Nucleus accumbens (tissue), 56 donors: ENCODE measurements at regions not wholly inside any gene's neighbourhood (a gene's known extent, or its start where the extent isn't known, plus 50 kb on each side); places are given as distances from the start of the nearest gene placed in this dataset.
A peak's percentile ranks its signal among the peaks of the same experiment; 100 is the strongest.

Source experiments
- DNase-seq, 56 donors: peaks; one replicate each; lab custom pipeline; 2025; lab: John Stamatoyannopoulos, UW

DNA sequence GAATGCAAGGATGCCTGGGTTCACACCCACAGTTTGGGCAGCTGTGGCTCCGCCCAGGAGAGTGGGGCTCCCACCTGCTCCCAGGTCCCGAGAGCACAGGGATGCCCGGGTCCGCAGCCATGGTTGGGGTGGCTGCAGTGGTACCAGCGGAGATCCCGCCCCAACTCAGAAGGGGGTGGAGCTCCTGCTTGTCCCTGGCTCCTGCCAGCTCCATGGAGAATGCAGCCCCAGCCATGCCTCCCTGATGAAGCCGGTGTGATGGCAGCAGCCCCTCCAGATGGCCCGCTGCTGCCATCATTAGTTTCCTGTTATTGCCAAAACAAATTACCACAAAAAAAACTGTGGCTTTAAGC, 113.1 kb upstream of the RUNX3 start:
- DNase-seq: no peak

DNA sequence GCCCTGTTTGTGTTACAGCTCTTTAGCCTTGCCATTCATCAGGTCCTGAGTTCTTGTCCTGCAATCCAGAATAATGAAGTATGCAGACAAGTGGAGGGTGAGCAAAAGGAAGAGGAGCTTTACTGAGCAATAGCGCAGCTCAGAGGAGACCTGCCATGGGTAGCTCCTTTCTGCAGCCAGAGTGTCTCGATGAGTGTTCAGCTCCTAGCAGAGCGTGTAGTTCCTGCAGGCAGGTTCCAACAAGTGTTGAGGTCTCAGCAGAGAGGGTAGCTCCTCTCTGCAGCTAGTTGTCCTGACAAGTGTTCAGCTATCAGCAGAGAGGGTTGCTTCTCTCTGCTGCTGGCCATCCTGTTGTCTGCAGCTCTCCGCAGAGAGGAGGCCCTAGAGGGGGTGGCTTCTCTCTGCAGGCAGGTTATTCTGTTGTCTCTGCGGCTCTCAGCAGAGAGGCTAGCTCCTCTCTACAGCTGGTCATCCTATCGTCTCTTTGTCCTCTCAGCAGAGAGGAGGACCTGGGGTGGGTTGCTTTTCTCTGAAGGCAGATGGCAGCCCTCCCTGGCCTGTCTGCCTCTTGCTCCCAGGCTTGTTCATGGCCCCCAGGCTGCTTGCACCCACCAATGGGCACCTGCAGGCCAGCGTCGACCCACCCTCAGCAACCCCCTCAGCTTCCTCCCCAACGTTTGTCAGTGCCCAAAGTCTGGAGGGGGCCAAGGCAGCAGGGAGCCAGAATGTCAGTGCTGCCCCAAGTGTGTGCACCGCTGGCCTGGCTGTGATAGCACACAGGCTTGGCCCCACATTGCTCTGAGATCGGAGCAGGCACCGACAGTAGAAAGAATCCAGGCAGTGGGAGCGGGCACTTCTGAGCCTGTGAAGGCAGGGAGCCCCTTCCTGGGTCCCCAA, 112.5 kb upstream of the RUNX3 start:
- no peak for DNase-seq

DNA sequence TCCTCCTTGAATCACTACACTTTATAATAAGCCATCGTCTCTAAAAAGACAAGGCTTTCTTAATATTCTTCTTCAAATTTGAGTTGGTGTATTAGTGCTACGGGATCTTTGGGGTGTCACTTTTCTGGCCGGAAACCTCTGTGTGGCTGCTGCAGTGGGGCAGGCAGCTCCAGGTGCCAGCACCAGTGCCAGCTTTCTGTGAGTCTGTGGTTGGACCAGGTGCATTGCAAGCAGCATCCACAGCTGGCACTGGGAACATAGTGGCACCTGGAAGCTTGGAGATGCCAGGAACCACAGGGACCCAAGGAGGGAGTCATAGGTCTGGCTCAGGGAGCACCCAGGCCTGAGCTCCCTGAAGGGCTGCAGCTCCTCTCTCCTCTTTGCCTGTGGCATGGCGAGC, 111.8 kb upstream of the RUNX3 start:
- DNase-seq: no peak

DNA sequence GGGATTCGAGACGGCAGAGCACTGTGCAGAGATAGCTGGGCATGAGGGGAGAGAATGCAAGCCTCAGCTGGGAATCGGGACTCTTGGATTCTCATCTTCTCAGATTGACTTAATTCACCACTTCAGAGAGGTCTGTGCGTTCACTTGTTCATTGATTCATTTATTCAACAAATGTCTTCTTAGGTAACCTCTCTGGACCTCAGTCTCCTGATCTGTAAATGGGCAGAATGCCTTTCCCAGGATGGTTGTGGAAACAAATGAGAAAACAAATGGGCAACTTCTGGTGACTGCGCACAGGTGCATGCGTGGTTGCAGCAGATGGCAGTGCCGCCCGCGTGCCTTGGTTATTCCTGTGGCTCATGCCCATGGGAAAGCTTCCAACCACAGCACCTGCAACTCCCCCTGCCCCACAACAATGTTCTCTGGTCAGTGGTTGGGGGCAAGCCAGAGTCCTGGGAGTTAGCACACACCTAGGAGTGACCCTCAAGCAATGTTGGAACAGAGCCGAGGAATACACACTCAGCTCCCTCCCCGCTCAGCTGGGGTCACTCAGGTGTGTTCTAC, 110.1 kb upstream of the RUNX3 start:
- DNase-seq: no peak

DNA sequence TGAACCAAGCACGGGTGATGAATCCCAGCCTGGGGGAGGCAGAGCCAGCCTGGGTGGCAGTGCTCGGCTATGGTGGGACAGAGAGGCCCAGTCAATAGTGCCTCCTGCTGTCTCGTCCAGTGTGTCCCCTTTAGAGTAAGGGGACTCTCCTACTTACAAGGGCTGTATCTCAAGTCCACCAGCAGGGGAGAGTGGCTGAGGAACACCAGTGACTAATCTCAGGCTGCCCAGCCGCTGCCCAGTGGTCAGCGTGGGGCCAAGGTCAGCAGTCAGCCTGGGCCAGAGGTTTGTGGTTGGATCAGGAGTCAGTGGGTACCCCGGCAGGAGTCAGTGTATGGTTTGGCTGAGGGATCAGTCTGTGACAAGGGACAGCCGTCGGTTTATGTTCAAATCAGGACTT, 109.2 kb upstream of the RUNX3 start:
- no peak for DNase-seq

DNA sequence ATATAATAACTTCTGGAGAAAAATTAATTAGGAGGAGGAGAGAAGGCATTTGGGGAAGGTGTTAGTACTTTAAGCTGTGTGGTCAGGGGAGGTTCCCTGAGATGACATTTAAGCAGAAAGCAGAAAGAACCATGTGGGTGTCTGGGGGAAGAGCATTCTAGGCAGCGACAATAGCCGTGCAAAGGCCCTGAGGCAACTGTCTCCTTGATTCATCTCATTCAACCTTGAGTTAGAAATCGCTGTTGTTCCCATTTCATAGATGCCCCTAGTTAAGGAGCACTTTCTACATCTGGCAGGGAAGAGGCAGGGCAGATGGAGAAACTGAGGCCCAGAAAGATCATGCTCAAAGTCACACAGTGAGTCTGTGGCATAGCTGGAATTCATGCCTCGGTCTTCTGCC, 108.6 kb upstream of the RUNX3 start:
- no peak for DNase-seq

DNA sequence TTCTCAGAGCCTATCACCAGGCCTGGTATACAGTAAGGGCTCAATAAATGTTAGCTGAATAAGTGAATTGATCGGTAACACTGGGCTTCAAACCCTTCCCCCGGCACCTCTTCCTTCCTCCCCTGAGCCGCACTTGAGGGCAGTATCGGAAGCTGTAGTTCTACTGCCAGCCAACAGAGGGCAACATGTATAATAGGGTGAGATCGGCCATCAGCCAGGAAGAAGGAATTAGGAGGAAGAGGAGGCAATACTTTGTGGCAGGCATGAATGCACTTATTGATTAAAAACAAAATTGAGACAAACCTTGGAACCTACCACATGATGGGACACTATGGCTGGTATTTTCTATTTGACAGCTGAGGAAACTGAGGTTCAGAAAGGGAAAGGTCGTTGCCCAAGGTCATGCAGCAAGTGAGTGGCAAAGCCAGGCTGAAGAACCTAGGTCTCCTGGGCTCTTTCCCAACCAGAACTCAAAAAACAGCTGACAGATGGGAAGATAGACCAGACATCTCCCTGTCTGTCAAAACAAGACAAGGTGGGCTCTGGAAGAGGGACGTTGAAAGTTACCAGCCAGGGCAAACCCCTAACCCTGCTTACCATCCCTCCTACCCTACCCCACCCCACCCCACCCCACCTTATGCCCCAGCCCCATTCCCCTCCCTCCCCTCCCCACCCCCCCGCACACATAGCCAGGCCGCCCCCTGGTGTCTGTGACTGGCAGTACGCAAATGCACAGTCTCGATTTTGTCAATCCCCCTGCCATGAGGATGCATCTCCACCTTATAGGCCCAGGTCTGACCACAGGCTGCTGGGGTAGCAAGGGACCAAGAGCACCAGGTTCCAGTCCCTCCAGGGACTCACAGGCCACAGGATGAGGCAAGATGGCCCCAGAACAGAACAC, 107.3 kb upstream of the RUNX3 start:
- no peak for DNase-seq

DNA sequence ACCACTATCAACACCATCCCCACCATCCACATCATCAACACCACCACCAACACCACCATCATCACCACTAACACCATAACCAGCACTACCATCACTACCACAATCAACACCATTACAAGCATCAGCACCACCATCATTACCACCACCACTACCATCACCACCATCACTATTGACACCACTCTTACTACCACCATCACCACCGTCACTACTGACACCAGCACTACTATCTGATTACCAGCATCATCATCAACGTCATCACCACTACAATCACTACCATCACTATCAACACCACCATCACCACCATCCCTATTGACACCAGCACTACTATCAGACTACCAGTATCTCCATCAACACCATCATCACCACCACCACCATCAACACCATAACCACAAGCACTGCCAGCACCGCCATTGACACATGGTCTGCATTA, 106.1 kb upstream of the RUNX3 start:
- DNase-seq: no peak

DNA sequence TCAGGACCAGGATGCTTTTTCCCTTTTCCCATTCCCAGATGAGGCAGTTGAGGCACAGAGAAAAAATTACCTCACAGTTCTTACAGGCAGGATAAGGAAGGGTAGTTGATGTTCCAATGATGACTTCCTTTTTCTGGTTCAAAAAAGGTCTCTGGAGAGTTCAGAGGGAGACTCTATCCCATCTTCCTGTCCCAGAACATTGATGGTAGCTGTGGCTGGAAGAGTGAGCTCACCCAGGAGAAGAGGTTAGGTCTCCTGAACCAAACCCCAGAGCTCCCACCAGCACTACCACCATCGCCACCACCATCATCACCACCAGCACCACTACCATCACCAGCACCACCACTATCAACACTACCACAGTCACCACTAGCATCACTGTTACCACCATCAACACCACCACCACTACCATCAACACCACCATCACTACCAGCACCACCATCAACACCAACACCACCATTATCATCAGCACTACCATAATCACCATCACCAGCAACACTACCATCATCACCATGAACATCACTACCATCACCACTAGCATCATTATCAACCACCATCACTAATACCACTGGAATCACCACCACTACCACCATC, 105.5 kb upstream of the RUNX3 start:
- no peak for DNase-seq

DNA sequence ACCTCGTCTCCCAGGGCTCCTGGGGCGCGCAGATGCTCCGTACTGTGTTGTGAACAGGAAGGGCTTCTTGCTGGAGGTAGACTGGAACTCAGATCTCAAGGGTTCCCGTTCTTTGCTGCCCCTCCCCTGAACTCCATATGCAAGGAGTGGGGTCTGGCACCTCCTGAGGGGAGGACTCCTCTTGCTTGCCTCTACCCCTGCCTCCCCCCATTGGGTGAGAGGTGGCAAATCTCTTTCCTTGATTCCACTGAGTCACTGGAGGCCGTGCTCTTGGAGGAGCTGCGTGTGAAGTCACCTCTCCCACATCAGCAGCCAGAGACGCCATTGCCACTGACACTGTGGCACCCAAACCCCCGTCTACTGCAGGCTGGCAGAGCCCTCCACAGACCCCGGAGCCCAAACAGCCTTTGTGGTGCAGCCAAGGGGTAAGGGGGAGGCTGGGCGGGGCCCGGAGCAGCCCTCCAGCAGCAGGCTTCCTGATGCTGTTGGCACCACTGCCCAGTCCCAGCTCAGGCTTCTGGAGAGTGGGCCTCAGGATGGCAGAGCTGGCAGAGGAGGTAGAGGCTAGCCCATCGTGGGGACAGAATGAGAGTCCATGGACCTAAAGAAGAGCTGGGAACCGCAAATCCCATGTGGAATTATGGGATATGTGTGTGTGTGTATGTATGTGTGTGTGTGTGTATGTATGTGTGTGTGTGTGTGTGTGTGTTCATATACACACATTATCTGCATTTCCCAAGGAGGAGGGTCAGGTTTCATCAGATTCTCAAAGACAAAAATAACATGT, 104.9 kb upstream of the RUNX3 start:
- DNase-seq: no peak

DNA sequence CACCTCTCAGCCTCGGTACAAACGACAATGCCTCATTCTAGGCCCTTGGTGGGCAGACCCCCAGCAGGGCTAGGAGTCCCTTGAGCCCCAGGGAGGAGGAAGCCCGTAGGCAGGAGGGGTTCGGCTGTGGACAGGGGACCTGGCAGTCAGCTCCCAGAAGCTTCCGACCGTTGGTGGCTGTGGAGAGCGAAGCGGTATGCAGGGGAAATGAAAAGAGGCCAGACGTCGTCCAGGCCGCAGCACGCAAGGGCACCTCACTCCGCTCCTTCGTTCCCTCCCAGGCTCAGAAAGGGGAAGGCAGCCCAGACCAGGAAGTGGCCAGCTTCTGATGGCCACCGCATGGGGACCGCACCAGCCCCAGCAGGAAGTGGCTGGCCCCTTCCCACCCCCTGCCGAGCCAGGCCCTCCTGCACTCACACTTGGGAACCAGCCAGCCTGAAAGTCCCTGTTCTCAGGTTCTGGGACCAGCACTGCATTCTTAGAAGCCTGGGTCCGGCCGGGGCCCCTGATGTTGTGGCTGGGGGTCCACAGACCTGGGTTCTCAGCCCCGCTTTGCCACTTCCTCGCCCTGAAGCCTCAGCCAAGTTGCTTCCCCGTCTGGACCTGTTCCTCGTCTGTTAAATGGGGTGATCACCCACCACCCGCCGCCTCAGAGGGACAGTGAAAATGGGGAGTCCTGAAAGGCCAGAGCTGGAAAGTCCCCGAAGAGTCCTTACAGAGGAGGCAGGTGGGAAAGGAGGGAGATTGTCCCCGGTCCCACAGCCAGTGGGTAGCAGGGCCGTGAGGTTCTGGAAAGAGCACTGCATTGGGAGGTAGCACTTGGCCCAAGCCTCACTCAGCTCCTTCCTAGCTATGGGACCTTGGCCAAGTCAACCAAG, 104.0 kb upstream of the RUNX3 start:
- peak in 29 of 56 donors; percentile 3 to 56 (median 18) for DNase-seq

DNA sequence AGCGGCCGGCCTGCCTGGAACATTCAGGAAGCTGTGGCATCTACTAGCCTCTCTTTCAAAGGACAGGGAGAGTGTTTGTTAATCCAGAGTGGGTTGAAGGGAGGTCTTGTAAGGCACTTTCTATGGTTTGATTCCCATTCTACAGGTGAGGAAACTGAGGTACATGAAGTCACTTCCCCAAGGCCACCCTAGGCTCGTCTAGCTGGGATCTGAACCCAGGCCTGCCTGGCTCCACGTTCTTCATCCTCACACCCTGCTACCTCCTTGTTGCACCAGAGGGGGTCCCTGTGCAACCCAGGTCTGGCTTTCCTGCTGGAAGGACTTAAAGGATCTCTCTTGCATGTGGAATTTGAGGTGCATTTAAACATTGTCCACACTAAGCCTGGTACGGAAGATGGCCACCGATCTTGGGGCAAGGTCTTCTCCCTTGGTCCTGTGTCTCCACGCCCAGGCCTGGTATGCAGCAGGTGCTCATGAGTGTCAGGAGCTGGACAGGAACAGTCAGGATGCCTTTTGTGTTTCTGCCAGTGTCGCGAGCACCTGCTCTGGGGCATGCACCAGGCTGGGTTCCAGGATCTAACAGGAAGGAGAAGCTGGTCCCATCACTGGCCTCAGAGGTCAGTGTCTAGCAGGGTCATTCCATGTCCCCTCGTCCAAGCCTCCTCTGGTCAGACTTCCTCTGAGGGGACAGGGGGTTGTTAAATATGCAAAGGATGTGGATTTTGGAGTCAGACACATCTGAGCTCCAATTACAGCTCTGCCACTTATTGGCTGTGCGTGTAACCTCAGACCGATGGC, 103.2 kb upstream of the RUNX3 start:
- no peak for DNase-seq

DNA sequence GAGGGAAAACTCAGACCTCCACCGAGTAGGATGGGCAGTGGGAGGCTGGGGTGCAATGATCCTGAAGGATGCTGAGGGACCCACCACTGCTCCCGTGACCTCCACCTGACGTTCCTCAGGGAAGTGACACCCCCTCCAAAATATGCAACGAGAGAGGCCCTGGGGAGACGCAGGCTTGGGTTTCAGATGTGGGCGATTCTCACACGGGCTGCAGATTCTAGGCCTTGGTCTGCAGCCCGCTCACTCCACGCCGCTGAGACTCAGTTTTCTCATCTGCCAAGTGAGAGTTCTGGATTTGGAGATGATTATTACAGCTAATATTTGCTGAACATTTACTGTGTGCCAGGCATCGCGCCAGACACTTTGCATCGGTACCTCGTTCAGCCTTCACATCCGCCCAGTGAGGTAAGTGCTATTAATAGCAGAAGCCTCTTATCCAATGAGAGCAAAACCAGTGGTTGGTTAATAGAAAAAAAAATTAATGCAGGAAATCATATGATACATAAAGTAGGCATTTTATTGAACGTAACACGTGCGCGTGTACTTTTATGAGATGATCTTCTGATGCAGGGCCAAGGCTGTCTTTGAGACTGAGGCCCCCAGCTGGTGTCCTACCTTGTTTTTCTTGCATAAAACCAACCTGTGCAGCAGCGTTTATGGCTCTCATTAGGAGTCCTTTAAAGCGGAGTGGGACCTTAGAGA, 102.0 kb upstream of the RUNX3 start:
- peak in 1 of 56 donors; percentile 8 for DNase-seq

DNA sequence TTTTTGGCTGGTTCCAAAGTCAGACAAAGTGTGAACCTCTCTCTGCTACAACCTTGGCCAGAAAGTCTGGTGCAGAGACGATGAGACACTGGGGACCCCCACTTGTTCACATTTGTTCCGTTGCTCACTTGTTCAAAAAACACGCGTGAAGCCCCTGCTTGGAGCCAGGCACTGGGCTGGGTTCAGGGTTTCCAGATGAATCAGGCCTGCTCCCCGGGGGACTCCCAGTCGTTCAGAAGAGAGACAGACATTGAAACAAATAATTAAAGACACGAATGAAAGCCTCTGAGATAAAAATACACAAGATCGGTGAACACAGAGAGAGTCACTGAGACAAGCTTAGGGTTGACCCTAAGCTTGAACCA, 101.5 kb upstream of the RUNX3 start:
- no peak for DNase-seq

DNA sequence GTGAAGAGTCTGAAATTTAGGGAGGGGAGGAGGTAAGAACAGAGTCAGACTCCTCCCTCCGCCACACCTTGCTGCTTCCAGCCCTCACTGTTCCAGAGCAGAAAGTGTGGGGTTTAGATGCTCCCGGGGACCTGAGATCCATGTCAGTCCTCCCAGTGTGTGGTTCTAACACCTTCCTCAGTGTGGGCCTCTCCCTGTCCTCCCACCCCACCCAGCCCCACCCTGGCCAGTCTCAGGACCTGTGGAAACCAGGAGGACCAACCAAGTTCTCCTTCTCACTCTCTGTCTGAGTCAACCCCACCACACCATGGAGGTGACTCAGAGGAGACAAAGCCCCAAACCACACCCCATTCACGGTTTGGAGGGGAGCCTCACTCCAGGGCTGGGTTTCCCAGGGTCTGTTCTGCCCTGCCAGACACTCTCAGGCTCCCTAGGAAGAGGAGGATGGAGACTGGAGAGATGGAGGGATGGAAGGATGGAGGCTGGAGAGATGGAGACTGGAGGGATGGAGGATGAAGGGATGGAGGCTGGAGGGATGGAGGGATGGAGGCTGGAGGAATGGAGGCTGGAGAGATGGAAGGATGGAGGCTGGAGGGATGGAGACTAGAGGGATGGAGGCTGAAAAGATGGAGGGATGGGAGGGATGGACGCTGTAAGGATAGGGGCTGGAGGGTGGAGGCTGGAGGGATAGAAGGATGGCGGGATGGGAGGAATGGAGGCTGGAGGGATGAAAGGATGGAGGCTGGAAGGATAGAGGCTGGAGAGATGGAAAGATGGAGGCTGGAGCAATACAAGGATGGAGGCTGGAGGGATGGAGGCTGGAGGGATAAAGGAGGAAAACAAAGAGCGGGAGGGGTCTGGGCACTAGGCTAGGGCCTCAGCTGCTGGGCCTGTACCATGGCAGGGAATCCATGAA, 100.9 kb upstream of the RUNX3 start:
- no peak for DNase-seq

DNA sequence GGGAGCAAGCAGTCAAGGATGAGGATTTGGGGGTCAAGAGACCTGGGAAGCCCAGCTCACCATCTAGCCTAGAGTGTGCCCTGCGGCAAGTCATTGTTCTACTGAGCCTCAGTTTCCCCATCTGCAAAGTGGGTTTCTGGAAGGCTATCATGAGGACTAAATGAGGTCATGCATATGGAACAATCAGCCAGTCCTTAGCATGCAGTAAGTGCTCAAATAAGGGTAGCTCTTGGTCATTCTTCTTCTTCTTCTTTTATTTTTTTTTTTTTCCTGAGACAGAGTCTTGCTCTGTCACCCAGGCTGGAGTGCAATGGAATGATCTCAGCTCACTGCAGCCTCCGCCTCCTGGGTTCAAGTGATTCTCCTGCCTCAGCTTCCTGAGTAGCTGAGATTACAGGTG, 99.9 kb upstream of the RUNX3 start:
- no peak for DNase-seq
